ENCODE measurements at regions not wholly inside any gene's neighbourhood (a gene's known extent, or its start where the extent isn't known, plus 50 kb on each side); places are given as distances from the start of the nearest gene placed in this dataset.

GRCh38 chr13:33633701-33634545, 184.0 kb upstream of the RFC3 start:
- TF ChIP-seq POLR2A (IDR thresholded peaks at IDR 0.05; ENCODE audit: low read length) (no peak), GATA1 (IDR thresholded peaks at IDR 0.05; ENCODE audit: low read depth, low read length) (no peak)
